ENCODE measurements at regions not wholly inside any gene's neighbourhood (a gene's known extent, or its start where the extent isn't known, plus 50 kb on each side); places are given as distances from the start of the nearest gene placed in this dataset.
A peak's percentile ranks its signal among the peaks of the same experiment; 100 is the strongest.

DNA sequence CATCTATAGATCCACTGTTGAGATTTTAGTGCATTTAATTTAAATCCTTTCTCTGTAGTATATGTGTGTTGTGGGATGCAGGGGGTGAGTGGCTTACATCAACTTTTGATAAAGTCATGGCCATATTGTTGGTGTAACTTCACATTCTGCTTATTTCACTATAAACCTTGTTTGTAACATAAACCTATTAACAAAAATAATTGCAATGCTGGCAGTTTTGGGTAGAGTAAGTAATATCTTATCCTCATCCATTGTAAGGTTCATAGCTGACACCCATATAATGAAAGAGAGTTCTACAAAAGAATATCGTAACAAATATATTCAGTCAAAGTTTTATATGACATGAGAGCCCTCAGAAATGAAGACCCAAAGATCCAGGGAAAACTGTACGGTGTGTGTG lies 601.7 kb upstream of the ANO3 start:
- Histone ChIP-seq H3K4me1 (ENCODE audit: control insufficient read depth, extremely low read depth, insufficient read depth, low read length) (no peaks in the 10 kb centered on the region), H3K4me3 (replicated peaks in 1 of 4; ENCODE audit: control extremely low read depth in 1 of 4, insufficient read depth in 1 of 4, low read depth in 3 of 4, low read length in 4 of 4) (no peak overlapping the region), H2AFZ (ENCODE audit: low read length) (no peak overlapping the region), H3K27me3 (ENCODE audit: control insufficient read depth, insufficient read depth, low read length) (no peaks in the 10 kb centered on the region), H4K20me1 (ENCODE audit: control insufficient read depth, extremely low read depth, insufficient read depth, low read length) (no peaks in the 10 kb centered on the region), H3K36me3 (ENCODE audit: control insufficient read depth, insufficient read depth, low read length) (no peaks in the 10 kb centered on the region), H3K9ac (ENCODE audit: insufficient read depth, low read length) (no peak overlapping the region), H3K79me2 (ENCODE audit: control insufficient read depth, insufficient read depth, low read length) (no peaks in the 10 kb centered on the region), H3K9me3 (ENCODE audit: control insufficient read depth, insufficient read depth, low read depth, low read length) (no peaks in the 10 kb centered on the region), H3K4me2 (ENCODE audit: extremely low read depth, insufficient read depth, low read length) (no peak overlapping the region), H3K27ac (ENCODE audit: insufficient read depth, low read length) (no peak overlapping the region)
- DNase-seq (ENCODE audit: low read depth in 2 of 2) = no peak
- no peak for TF ChIP-seq EZH2 (IDR thresholded peaks at IDR 0.05; ENCODE audit: low read length, missing control alignments)
- TF ChIP-seq, protein P1, sequence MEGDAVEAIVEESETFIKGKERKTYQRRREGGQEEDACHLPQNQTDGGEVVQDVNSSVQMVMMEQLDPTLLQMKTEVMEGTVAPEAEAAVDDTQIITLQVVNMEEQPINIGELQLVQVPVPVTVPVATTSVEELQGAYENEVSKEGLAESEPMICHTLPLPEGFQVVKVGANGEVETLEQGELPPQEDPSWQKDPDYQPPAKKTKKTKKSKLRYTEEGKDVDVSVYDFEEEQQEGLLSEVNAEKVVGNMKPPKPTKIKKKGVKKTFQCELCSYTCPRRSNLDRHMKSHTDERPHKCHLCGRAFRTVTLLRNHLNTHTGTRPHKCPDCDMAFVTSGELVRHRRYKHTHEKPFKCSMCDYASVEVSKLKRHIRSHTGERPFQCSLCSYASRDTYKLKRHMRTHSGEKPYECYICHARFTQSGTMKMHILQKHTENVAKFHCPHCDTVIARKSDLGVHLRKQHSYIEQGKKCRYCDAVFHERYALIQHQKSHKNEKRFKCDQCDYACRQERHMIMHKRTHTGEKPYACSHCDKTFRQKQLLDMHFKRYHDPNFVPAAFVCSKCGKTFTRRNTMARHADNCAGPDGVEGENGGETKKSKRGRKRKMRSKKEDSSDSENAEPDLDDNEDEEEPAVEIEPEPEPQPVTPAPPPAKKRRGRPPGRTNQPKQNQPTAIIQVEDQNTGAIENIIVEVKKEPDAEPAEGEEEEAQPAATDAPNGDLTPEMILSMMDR (conservative IDR thresholded peaks at IDR 0.05 in 1 of 2, IDR thresholded peaks at IDR 0.05 in 1 of 2; ENCODE audit: low read depth in 1 of 2, low read length in 2 of 2) = no peak

DNA sequence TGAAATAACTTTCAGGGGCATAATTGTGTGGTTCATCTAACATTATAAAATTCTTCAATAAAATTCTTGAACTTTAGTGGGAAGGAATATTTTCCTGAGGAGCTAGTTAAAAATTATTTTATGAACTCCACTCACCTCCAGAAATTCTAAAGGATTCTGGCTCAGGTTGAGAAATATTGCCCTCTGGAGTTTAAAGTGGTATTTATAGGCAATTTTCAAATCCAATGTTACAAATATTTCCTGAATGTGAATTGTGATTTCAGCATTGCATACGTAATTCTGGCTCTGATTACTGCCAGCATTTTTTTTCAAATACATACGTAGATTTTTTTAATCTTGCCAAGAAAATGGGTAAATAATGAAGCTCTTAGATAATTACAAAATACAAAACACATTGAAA lies 598.2 kb upstream of the ANO3 start:
- Histone ChIP-seq H3K27me3 (ENCODE audit: control insufficient read depth, insufficient read depth, low read length) (no peaks in the 10 kb centered on the region), H4K20me1 (ENCODE audit: control insufficient read depth, extremely low read depth, insufficient read depth, low read length) (no peaks in the 10 kb centered on the region), H2AFZ (ENCODE audit: low read length) (no peak overlapping the region), H3K27ac (ENCODE audit: insufficient read depth, low read length) (no peak overlapping the region), H3K9me3 (ENCODE audit: control insufficient read depth, insufficient read depth, low read depth, low read length) (no peaks in the 10 kb centered on the region), H3K36me3 (ENCODE audit: control insufficient read depth, insufficient read depth, low read length) (no peaks in the 10 kb centered on the region), H3K79me2 (ENCODE audit: control insufficient read depth, insufficient read depth, low read length) (no peaks in the 10 kb centered on the region), H3K4me3 (replicated peaks in 1 of 4; ENCODE audit: control extremely low read depth in 1 of 4, insufficient read depth in 1 of 4, low read depth in 3 of 4, low read length in 4 of 4) (no peak overlapping the region), H3K4me1 (ENCODE audit: control insufficient read depth, extremely low read depth, insufficient read depth, low read length) (no peaks in the 10 kb centered on the region), H3K9ac (ENCODE audit: insufficient read depth, low read length) (no peak overlapping the region), H3K4me2 (ENCODE audit: extremely low read depth, insufficient read depth, low read length) (no peak overlapping the region)
- peak in 1 of 2 donors; percentile 66 for DNase-seq (ENCODE audit: low read depth in 2 of 2)
- TF ChIP-seq EZH2 (IDR thresholded peaks at IDR 0.05; ENCODE audit: low read length, missing control alignments) = no peak
- TF ChIP-seq, protein P1 (conservative IDR thresholded peaks at IDR 0.05 in 1 of 2, IDR thresholded peaks at IDR 0.05 in 1 of 2; ENCODE audit: low read depth in 1 of 2, low read length in 2 of 2) = peak in 1 of 2 donors; percentile 41

DNA sequence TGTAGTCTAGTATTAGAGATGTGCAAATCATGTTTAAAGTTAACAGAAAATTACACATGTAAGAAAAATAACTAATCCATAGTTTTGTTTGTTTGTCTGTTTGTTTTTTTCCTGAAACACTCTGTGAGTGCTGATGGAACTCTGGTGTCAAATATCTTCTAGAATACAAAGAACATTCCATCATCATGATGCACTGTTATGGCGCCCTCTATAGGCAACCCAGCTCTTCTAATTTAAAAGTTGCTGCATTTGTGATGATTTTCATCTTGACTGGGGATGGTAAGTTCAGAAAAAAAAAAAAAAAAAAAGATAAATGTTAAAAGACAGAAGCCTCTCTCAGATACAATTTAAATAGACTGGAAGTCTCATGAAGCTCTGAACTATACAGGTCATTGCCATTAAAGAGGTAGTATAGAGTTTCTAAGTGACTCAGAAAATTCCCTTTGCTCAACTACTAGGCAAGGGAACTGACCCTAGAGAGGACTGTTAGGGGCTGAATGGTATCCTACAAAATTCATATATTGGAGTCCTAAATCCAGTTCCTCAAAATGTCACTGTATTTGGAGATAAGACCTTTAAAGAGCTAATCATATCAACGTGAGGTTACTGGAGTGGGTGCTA lies 597.2 kb upstream of the ANO3 start:
- H3K79me2 ChIP-seq (ENCODE audit: control insufficient read depth, insufficient read depth, low read length) = no peaks in the 10 kb centered on the region
- no peaks in the 10 kb centered on the region for H3K27me3 ChIP-seq (ENCODE audit: control insufficient read depth, insufficient read depth, low read length)
- TF ChIP-seq, protein P1 (conservative IDR thresholded peaks at IDR 0.05 in 1 of 2, IDR thresholded peaks at IDR 0.05 in 1 of 2; ENCODE audit: low read depth in 1 of 2, low read length in 2 of 2) = peak in 1 of 2 donors; percentile 73
- no peak for TF ChIP-seq EZH2 (IDR thresholded peaks at IDR 0.05; ENCODE audit: low read length, missing control alignments)
- H3K36me3 ChIP-seq (ENCODE audit: control insufficient read depth, insufficient read depth, low read length) = no peaks in the 10 kb centered on the region
- no peak overlapping the region for H3K9ac ChIP-seq (ENCODE audit: insufficient read depth, low read length)
- peak; percentile 22 to 78 for DNase-seq (ENCODE audit: low read depth in 2 of 2)
- H4K20me1 ChIP-seq (ENCODE audit: control insufficient read depth, extremely low read depth, insufficient read depth, low read length) = no peaks in the 10 kb centered on the region
- no peaks in the 10 kb centered on the region for H3K9me3 ChIP-seq (ENCODE audit: control insufficient read depth, insufficient read depth, low read depth, low read length)
- H3K27ac ChIP-seq (ENCODE audit: insufficient read depth, low read length) = no peak overlapping the region
- no peak overlapping the region for H3K4me3 ChIP-seq (replicated peaks in 1 of 4; ENCODE audit: control extremely low read depth in 1 of 4, insufficient read depth in 1 of 4, low read depth in 3 of 4, low read length in 4 of 4)
- no peak overlapping the region for H2AFZ ChIP-seq (ENCODE audit: low read length)
- no peaks in the 10 kb centered on the region for H3K4me1 ChIP-seq (ENCODE audit: control insufficient read depth, extremely low read depth, insufficient read depth, low read length)
- no peak overlapping the region for H3K4me2 ChIP-seq (ENCODE audit: extremely low read depth, insufficient read depth, low read length)

All from fibroblast of lung (primary cell).